ENCODE measurements at regions not wholly inside any gene's neighbourhood (a gene's known extent, or its start where the extent isn't known, plus 50 kb on each side); places are given as distances from the start of the nearest gene placed in this dataset.

DNA sequence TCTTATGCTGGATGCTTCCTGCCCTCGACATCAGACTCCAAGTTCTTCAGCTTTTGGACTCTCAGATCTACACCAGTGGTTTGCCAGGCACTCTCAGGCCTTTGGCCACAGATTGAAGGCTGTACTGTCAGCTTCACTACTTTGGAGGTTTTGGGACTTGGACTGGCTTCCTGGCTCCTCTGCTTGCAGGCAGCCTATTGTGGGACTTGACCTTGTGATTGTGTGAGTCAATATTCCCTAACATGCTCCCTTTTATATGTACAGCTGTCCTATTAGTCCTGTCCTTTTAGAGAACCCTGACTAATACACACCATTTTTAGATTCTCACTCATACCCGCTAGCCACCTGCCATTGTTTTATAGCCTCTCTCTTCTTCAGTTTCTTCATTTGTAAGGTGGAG lies 382.1 kb upstream of the TSHZ2 start:
- Histone ChIP-seq H3K4me3 (no peak overlapping the region), H3K27me3 (no peaks in the 10 kb centered on the region), H3K9me3 (no peaks in the 10 kb centered on the region), H3K4me1 (no peaks in the 10 kb centered on the region), H3K36me3 (no peaks in the 10 kb centered on the region), H3K27ac (no peak overlapping the region)
- TF ChIP-seq, protein P1, sequence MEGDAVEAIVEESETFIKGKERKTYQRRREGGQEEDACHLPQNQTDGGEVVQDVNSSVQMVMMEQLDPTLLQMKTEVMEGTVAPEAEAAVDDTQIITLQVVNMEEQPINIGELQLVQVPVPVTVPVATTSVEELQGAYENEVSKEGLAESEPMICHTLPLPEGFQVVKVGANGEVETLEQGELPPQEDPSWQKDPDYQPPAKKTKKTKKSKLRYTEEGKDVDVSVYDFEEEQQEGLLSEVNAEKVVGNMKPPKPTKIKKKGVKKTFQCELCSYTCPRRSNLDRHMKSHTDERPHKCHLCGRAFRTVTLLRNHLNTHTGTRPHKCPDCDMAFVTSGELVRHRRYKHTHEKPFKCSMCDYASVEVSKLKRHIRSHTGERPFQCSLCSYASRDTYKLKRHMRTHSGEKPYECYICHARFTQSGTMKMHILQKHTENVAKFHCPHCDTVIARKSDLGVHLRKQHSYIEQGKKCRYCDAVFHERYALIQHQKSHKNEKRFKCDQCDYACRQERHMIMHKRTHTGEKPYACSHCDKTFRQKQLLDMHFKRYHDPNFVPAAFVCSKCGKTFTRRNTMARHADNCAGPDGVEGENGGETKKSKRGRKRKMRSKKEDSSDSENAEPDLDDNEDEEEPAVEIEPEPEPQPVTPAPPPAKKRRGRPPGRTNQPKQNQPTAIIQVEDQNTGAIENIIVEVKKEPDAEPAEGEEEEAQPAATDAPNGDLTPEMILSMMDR (IDR thresholded peaks at IDR 0.05) = no peak
- no peak for TF ChIP-seq POLR2AphosphoS5 (IDR thresholded peaks at IDR 0.05)
- TF ChIP-seq POLR2A (IDR thresholded peaks at IDR 0.05) = no peak
- no peak for TF ChIP-seq EP300 (IDR thresholded peaks at IDR 0.05)
- DNase-seq = no peak
- 70 to 90% (median 81%) methylated on average over 2 of the region's 2 CpGs for WGBS, 5 donors
- intact Hi-C loops (cut with DNase I; ENCODE audit: low total_unique reads) = no loop called here

DNA sequence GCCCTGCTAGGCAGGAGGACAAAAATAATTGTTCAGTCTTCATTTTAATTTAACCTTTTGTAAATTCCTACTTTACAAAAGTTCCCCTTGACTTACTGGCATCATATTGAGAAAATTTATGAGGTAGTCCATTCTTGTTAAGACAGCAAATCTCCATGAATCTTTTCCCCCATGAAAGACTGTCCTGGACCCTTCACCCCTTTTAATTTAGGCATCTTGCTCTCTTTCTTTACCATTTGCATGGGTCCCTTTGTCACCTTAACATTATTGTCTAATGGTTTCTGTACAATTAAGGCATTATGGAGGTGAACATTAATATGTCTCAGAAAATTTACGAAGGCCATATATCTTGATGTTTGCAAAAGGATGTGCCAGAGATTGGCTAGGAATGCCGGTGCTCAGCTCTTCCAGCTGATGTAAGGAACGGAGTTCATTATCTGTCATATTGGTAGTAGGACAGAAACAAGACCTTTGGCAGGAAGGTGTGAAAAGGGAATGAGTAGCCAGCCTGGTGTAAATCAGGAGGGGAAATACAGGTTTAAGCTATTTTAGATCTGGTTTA lies 382.8 kb upstream of the TSHZ2 start:
- H3K4me1 ChIP-seq = no peaks in the 10 kb centered on the region
- no peak for DNase-seq
- TF ChIP-seq, protein P1 (IDR thresholded peaks at IDR 0.05) = no peak
- TF ChIP-seq POLR2AphosphoS5 (IDR thresholded peaks at IDR 0.05) (no peak), POLR2A (IDR thresholded peaks at IDR 0.05) (no peak), EP300 (IDR thresholded peaks at IDR 0.05) (no peak)
- WGBS, 5 donors = 73 to 84% (median 75%) methylated on average over 3 of the region's 3 CpGs
- H3K36me3 ChIP-seq = no peaks in the 10 kb centered on the region
- no peak overlapping the region for H3K4me3 ChIP-seq
- no peak overlapping the region for H3K27ac ChIP-seq
- H3K27me3 ChIP-seq = no peaks in the 10 kb centered on the region
- H3K9me3 ChIP-seq = no peaks in the 10 kb centered on the region
- intact Hi-C loops (cut with DNase I; ENCODE audit: low total_unique reads) = no loop called here

DNA sequence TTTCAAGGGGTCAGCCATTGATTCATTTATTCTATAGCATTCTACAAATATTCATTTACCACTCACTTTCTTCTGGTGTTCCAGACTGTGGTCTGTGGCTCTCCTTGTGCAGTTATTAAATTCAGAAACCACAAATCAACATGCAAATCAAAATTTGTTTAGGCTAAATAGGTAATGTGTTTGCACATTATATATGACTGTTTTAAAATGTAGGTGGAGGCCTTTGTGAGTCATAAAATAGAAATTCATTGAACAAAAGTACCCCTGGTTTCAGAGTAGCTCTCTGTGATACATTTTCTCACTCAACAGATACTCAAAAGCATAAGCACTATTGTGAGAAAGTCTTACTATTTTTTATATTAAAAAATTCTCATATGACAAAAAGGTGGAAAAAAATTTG lies 385.5 kb upstream of the TSHZ2 start:
- Histone ChIP-seq H3K4me3 (no peak overlapping the region), H3K27ac (no peak overlapping the region), H3K27me3 (no peaks in the 10 kb centered on the region), H3K9me3 (no peaks in the 10 kb centered on the region), H3K36me3 (no peaks in the 10 kb centered on the region), H3K4me1 (no peaks in the 10 kb centered on the region)
- intact Hi-C loops (cut with DNase I; ENCODE audit: low total_unique reads) = no loop called here
- TF ChIP-seq POLR2A (IDR thresholded peaks at IDR 0.05) = no peak
- TF ChIP-seq, protein P1 (IDR thresholded peaks at IDR 0.05) = no peak
- no peak for TF ChIP-seq POLR2AphosphoS5 (IDR thresholded peaks at IDR 0.05)
- no peak for TF ChIP-seq EP300 (IDR thresholded peaks at IDR 0.05)
- DNase-seq = no peak

DNA sequence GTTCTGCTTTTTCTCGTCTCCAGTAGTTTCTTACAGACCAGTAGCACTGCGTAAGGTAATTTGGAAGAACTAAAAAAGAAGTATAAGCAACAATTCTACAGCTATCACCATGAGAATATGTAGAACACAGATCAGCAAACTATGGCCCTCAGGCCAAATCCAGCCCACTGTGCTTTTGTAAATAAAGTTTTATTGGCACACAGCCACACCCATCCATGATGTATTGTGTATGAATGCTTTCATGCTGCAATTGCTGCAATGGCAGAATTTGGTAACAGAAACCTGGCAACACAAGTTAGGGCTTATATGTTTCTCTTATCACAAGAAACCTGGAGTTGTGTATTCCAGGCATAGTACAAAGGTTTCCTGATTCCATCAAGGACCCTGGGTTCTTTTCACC lies 386.8 kb upstream of the TSHZ2 start:
- TF ChIP-seq, protein P1 (IDR thresholded peaks at IDR 0.05) = no peak
- TF ChIP-seq POLR2AphosphoS5 (IDR thresholded peaks at IDR 0.05) (no peak), EP300 (IDR thresholded peaks at IDR 0.05) (no peak), POLR2A (IDR thresholded peaks at IDR 0.05) (no peak)

More for the DNA sequence above, 386.8 kb upstream of the TSHZ2 start:
- no peak for DNase-seq
- intact Hi-C loops (cut with DNase I; ENCODE audit: low total_unique reads) = no loop called here
- Histone ChIP-seq H3K27me3 (no peaks in the 10 kb centered on the region), H3K27ac (no peak overlapping the region), H3K4me1 (no peaks in the 10 kb centered on the region), H3K36me3 (no peaks in the 10 kb centered on the region), H3K9me3 (no peaks in the 10 kb centered on the region), H3K4me3 (no peak overlapping the region)
- WGBS, 5 donors = 92 to 97% (median 94%) methylated on average over 2 of the region's 2 CpGs
